SH-SY5Y (cell line): ENCODE measurements at regions not wholly inside any gene's neighbourhood (a gene's known extent, or its start where the extent isn't known, plus 50 kb on each side); places are given as distances from the start of the nearest gene placed in this dataset.

ENCODE experiments used
- GATA2 ChIP-seq: IDR thresholded peaks from 2 replicates; pipeline ENCODE4 v1.6.1; 2011; ENCODE audit warnings: mild to moderate bottlenecking, low read depth, low read length
- GATA3 ChIP-seq: IDR thresholded peaks from 2 replicates; pipeline ENCODE4 v1.6.1; 2011; ENCODE audit warnings: low read depth, mild to moderate bottlenecking, low read length, moderate library complexity

- TF ChIP-seq GATA3 (no peak), GATA2 (no peak)
Measured at GRCh38 chr6:112936504-112936903, 589.4 kb downstream of the RFPL4B start.
